Stimulated activated CD8-positive, alpha-beta memory T cell treated with anti-CD3 and anti-CD28 coated beads, Interleukin-4, amount 100 ng/mL, for 1 hour (primary cell): ENCODE measurements at regions not wholly inside any gene's neighbourhood (a gene's known extent, or its start where the extent isn't known, plus 50 kb on each side); places are given as distances from the start of the nearest gene placed in this dataset.

ENCODE experiments used
- DNase-seq, 2 donors: peaks; one replicate each; pipeline ENCODE4 v3.0.0-alpha.2; 2020; ENCODE audit warnings: low read depth in 2 of 2, low spot score in 1 of 2

DNA sequence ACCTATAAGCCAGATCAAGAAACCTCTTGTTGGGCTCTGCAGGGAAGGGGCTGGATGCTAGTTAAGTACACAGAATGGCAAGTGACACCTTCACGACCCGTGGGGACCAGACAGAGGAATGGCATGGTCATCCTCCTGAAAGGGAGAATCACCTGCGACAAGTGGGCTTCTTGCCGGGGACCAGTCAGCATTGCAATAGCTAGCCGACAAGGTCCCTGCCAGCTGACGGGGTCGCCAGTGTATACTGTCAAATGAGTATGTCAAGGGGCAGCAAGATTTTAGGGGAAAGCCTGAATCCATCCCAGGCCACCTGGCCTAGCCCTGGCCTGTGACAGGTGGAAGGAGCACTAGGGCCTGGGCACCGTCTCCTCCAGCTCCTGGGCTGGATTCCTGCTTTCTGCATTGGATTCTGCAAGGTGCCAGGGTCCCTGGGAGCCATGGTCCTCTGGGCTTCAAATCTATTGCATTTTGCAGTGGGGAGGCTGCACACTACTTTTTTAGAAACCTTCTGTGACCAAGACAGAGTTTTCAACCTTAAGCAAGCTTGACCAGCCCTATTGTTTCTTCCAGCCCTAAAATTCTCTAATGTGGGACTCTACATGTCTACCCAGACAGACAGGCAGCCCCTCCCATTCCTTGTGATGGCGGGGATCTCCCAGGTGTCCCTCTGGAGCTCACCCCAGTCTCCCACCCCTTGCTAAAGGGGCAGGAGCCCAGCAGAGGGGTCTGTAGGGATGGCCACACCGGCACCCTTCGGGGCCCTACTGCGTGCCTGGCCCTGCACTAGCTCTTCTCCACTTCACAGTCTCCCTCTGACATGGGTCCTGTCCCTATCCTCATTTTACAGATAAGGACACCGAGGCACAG lies 178.5 kb downstream of the GLI2 start:
- DNase-seq: no peak

- DNase-seq: no peak
These were observed 179.3 kb downstream of the GLI2 start for GRCh38 chr2:120914839-120915521.

DNA sequence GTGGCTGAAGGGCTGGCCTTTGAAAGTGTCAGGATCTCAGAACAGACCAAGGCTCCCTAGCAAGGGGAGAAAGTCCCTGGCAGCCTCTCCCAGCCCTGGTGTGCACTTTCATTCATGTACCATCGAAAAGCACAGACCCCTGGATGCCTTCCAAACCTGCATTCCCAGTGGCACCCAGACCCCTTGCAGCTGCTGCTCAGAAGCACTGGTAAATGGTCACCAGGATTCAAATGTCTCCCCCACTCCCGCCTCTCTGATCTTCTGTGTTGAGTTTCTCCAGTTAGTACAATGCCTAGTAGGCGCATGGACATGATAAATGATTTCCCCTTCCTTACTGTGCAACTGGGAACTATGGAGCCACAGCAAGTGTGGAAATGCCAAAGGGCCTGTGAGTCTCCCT lies 180.0 kb downstream of the GLI2 start:
- no peak for DNase-seq

- DNase-seq: no peak
These were observed 180.8 kb downstream of the GLI2 start for GRCh38 chr2:120916446-120916845.

- DNase-seq: no peak
These were observed 182.2 kb downstream of the GLI2 start for GRCh38 chr2:120917886-120918285.

GRCh38 chr2:120919216-120919615 lies 183.5 kb downstream of the GLI2 start:
- no peak for DNase-seq

DNA sequence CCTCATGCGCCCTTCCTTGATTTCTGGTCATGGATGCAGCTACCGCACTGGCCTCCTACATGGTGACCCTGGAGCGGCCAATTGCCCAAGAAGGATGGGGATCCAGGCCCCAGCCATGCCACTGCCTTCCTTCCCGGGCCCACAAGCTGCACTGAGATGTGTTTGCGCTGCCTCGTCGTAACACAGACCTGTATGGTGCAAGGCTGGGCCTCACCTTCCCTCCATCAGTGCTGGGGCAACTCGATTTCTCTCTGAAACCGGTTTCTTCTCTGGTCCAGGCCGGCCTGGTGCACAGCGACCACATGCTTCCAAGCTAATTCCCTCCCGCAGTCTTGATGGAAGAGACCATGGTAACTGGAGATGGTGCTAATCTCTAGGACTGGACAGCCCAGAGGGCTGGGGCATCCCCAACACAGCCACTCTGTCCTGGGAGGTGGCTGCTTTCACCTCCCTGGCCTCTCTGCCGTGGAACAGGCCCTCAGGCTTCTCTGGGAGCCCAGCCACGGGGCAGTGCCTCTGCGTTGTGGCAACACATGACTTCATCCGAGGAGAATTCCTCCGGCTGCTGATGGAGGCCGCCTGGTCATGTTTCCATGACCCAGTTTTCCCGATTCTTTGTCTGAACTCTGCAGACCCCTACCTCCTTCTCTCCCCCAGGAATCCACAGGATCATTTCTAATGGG lies 184.2 kb downstream of the GLI2 start:
- no peak for DNase-seq

- DNase-seq: no peak
These were observed 184.9 kb downstream of the GLI2 start for GRCh38 chr2:120920454-120921148.

DNA sequence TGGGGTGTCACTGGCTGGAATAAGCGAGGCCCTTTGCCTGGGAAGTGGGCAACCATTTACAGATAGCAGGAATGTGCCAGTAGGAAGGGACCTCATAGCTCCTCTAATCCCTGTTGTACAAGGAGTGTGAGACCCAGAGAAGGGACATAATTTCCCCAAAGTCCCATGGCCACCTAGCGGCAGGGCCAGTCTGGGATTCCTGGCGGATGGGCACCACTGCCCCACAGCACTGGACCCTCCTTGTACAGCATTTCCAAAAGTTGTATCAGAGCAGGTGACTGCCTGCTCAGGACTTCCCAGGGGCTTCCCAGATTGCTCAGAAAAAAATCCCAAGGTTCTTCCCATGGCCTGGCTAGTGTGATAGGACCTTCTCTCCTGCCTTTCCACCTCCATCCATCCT lies 185.8 kb downstream of the GLI2 start:
- no peak for DNase-seq

DNA sequence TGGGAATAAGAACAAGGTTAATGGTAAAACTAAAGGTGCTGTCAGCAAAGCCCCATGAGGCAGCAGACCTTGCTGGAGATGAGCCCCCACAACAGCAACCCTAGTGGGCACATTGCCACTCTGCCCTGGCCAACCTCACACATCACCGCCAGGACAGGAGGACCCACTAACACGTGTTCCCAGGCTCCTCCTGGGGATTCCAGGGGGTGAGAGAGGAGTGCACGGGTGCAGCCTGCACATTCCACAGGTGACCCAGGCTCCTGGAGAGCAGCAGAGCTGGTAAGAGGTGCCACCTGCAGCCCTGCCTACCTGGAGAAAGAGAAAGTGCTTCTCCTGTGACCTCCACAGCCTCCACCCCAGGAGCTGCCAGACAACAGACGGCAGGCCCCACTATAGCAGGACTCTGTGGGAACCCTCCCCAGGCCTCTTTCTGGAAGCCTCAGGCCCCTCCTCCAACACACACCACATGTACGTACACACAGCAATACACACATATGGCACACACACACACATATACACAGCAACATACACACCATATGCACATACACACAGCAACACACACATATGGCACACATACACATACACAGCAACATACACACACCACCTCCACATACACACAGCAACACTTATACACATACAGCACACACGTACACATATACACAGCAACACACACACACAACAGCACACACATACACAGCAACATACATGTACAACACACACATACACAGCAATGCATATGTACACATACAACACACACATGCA lies 187.1 kb downstream of the GLI2 start:
- no peak for DNase-seq

DNA sequence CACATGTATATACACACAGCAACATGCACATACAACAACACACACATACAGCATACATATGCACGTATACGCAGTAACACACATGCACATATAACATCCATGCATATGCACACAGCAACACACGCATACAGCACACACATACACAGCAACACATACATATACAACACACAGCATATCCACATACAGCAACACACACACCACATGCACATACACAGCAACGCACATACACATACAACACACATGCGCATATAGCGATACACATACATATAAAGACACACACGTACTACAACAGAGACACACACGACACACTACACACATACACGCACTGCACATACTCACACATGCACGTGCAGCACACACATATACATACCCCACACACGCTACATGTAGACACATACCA lies 187.8 kb downstream of the GLI2 start:
- DNase-seq: no peak

- no peak for DNase-seq
These were observed 189.3 kb downstream of the GLI2 start for GRCh38 chr2:120924924-120925323.

DNA sequence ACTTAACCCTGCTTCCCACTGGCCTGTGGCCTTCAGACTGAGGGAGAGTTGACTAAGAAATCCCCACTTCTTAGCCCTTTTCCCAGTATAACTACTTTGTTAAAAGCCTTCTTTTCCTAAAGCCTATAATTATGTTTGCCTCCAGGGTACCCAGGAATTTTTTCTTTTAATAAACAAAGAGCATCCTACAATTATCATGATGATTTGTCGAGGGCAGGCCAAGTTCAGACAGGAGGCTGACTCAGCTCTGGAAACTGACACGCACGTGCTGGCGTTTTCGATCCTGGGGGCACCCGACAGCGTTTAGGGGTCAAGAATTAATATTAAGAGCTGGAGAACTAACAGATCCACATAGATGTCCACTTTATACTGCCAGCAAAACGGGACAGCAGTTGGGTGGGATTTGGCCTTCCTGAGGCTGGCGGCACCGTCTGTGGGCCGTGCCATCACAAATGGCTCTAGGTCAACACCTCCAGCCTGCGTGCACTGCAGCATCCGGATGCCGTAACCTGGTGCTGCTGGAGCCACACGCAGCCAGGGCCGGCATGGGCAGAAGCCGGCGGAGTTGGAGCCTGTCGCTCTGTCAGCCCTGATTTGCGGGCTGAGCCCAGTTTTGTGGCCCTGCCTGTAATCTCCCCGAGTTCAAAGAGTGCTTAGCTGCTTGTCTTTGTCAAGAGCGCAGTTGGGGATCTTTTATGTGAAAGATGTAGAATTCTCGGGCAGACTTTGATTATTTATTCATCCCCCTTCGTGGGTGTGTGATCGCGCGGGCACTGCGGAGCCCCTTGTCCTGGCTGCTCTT lies 191.0 kb downstream of the GLI2 start:
- DNase-seq: no peak

GRCh38 chr2:120927265-120927628 lies 191.6 kb downstream of the GLI2 start:
- no peak for DNase-seq

- no peak for DNase-seq
These were observed 194.2 kb downstream of the GLI2 start for GRCh38 chr2:120929829-120930228.

DNA sequence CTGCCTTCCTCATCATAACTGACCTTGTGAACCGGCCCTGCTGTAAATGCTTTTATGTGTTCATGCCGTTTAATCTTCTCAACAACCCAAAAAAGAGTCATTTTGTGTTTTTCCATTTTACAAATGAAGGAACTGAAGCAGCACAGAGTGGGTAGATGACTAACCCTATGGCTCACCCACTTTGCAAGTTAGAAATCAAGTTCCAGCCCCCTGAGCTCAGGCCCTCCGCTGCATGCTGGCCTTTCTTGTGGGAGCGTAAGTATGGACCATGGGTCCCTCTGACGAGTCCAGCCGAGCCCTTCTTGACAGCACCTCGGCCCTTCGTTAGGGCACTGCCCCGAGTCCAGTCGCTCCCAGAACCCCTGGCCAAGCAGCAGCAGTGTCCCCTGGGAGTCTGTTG lies 194.6 kb downstream of the GLI2 start:
- DNase-seq: no peak

DNA sequence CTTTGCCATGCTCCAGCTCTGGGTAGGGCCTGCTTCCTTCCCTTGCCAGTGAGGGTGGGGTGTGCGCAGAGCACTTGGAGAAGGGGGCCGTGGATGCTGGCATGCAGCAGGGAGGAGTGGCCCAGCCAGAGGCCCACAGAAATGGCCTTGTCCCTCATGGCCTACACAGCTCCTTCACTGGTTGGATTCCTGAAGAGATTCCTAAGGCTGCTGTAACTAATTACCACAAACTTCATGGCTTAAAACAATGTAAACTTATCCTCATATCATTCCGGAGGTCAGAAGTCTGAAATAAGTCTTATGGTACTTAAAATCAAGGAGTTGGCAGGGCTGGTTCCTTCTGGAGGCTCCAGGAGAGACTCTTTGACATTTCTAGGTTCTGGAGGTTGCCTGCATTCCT lies 195.2 kb downstream of the GLI2 start:
- DNase-seq: no peak

DNA sequence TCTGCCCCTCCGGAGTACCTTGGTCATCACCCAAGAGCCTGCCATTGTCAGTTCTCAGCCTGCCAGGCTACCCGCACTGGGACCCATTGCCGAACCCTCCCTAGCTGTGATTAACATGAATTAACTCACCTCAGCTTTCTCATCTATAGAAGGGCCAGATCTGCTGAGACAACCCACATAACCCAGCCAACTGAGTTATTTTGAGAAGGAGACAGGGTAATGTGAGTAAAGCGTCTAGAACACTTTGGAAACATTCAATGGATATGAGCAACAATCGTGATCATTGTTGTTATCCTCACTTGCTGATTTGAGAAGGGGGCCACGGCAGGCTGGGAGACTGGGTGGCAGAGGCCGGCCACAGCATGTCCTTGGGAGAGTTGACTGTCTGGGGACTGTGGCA lies 196.8 kb downstream of the GLI2 start:
- DNase-seq: no peak

- no peak for DNase-seq
These were observed 197.2 kb downstream of the GLI2 start for GRCh38 chr2:120932881-120933280.
